T-cell (primary cell): ENCODE measurements at regions not wholly inside any gene's neighbourhood (a gene's known extent, or its start where the extent isn't known, plus 50 kb on each side); places are given as distances from the start of the nearest gene placed in this dataset.

Experiments used
- ATAC-seq, 4 experiments: fragments of 200-7000 bp in 3 of 4; fragments of 150-1000 bp in 1 of 4; cut with Tn5 transposase; replicated peaks in 1 of 4; 1 replicate in 3 of 4; 2 replicates in 1 of 4; pipeline ENCODE4 v1.10.0; 2021; ENCODE audit warnings: moderate library complexity in 3 of 4, mild to moderate bottlenecking in 2 of 4, moderate number of reproducible peaks in 1 of 4
- CTCF ChIA-PET, 2 donors: fragments of 300-600 bp; sonication (Branson Sonifier 250); formaldehyde crosslinking; loops; one replicate each; lab custom pipeline; 2022; ENCODE audit warnings: antibody characterized with exemption in 2 of 2; lab: Charles Lee
- POLR2A ChIA-PET, 2 donors: fragments of 300-600 bp; sonication (Branson Sonifier 250); formaldehyde crosslinking; loops; one replicate each; lab custom pipeline; 2022; ENCODE audit warnings: antibody characterized with exemption in 2 of 2; lab: Charles Lee
- DNase-seq, 35 experiments: peaks; one replicate each; pipeline versions ENCODE4 v3.0.0 to v3.0.0-alpha.2; 2013 to 2023
- H3K27ac ChIP-seq: one replicate; pipeline ENCODE4 v1.5.1; 2013; ENCODE audit warnings: low read length
- H3K27me3 ChIP-seq, 2 experiments: replicated peaks in 1 of 2; 1 replicate in 1 of 2; 2 replicates in 1 of 2; pipeline versions ENCODE4 v1.6.1 to v1.7.0; 2013; ENCODE audit warnings: low read length in 1 of 2, mixed read lengths in 1 of 2; ENCODE audit not compliant: control insufficient read depth in 2 of 2, insufficient read depth in 2 of 2; ENCODE audit errors: extremely low read depth in 1 of 2
- H3K36me3 ChIP-seq, 2 donors: 1 replicate in 1 of 2; 2 replicates in 1 of 2; pipeline versions ENCODE4 v1.6.1 to v1.7.0; 2013; ENCODE audit warnings: low read length in 1 of 2; ENCODE audit not compliant: control insufficient read depth in 2 of 2, insufficient read depth in 1 of 2; ENCODE audit errors: extremely low read depth in 1 of 2
- H3K4me1 ChIP-seq, 2 experiments: 1 replicate in 1 of 2; 2 replicates in 1 of 2; pipeline versions ENCODE4 v1.6.1 to v1.7.0; 2013; ENCODE audit warnings: low read length in 2 of 2, mixed read lengths in 1 of 2; ENCODE audit not compliant: insufficient read depth in 2 of 2, control insufficient read depth in 1 of 2; ENCODE audit errors: extremely low read depth in 1 of 2
- H3K4me3 ChIP-seq, 2 donors: 1 replicate in 1 of 2; 2 replicates in 1 of 2; pipeline versions ENCODE4 v1.5.1 to v1.7.0; 2013; ENCODE audit warnings: mild to moderate bottlenecking in 2 of 2, low read length in 1 of 2, moderate library complexity in 1 of 2; ENCODE audit not compliant: control insufficient read depth in 1 of 2; ENCODE audit errors: extremely low read depth in 1 of 2
- H3K9me3 ChIP-seq: 2 replicates; pipeline ENCODE4 v1.7.0; 2013
- H3K27ac Mint-ChIP-seq, 2 donors: one replicate each; pipeline ENCODE4 v1.8.0; 2020 to 2021; ENCODE audit warnings: mild to moderate bottlenecking in 2 of 2, mixed read lengths in 2 of 2
- H3K27me3 Mint-ChIP-seq, 2 donors: one replicate each; pipeline ENCODE4 v1.8.0; 2021 to 2022; ENCODE audit warnings: mixed read lengths in 2 of 2
- H3K36me3 Mint-ChIP-seq: one replicate; pipeline ENCODE4 v1.8.0; 2021; ENCODE audit warnings: mixed read lengths
- H3K4me1 Mint-ChIP-seq, 3 donors: one replicate each; pipeline ENCODE4 v1.8.0; 2020 to 2022; ENCODE audit warnings: mixed read lengths in 3 of 3, mild to moderate bottlenecking in 1 of 3
- H3K4me3 Mint-ChIP-seq, 3 donors: one replicate each; pipeline ENCODE4 v1.8.0; 2020 to 2022; ENCODE audit warnings: mild to moderate bottlenecking in 3 of 3, mixed read lengths in 3 of 3, moderate library complexity in 3 of 3
- H3K9me3 Mint-ChIP-seq, 3 donors: one replicate each; pipeline ENCODE4 v1.8.0; 2020 to 2022; ENCODE audit warnings: mixed read lengths in 3 of 3
- WGBS: methylation state at CpG from one replicate; pipeline ENCODE4 v1.1.5; 2013; ENCODE audit warnings: missing lambda C conversion rate; ENCODE audit not compliant: insufficient coverage; 5-methylcytosine and 5-hydroxymethylcytosine counted together

DNA sequence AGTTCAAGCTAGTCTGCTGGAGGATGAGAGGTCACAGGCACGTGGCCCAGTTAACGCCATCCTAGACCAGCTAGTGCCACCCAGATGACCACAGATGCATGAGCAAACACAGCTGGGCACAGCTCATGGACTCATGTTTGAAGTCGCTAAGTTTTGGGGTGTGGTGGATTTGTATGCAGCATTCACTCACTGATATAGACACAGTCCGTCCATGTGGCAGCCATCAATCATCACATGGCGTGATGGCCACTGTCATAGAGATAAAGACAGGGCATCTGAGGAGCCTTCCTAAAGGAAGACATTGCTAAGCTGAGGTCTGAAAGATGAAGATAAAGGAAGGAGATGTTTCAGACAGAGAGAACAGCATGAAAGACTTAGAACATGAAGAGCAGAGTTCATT is 154.4 kb upstream of the JAG1 start:
- Mint-ChIP-seq H3K27ac (no peak overlapping the region), H3K9me3 (peaks cover 0 to 8% (median 0%) of the 10 kb centered on the region in 3 donors), H3K4me1 (no peaks in the 10 kb centered on the region), H3K36me3 (no peaks in the 10 kb centered on the region), H3K27me3 (no peaks in the 10 kb centered on the region), H3K4me3 (no peak overlapping the region)
- H3K9me3 ChIP-seq, result no peaks in the 10 kb centered on the region
- no peaks in the 10 kb centered on the region for H3K36me3 ChIP-seq
- ChIA-PET POLR2A (no interaction called here), CTCF (no interaction called here)
- ATAC-seq (no peak), DNase-seq (no peak)
- H3K4me3 ChIP-seq, result no peak overlapping the region
- H3K4me1 ChIP-seq, result no peaks in the 10 kb centered on the region
- H3K27ac ChIP-seq, result no peak overlapping the region
- H3K27me3 ChIP-seq, result no peaks in the 10 kb centered on the region
- 83% methylated on average over 4 of the region's 5 CpGs for WGBS

DNA sequence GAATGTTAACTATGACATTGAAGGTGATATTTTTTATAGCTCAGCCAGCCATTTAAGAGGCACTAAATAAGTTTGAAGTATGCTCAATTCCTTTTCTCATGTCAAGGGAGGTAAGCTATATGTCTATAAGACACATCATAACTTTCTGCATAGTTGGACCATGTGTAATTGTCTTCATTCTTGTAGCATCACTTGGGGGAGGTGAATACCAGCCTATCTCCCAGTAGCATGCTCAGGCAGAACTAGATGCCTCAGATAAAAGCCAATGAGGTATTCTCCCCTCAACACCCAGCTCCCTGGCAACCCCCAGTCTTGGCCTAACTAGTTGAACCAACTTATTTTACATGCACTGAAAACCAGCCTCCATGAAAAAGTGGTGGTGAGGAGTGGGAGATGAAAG is 158.3 kb upstream of the JAG1 start:
- H3K27ac Mint-ChIP-seq, result no peak overlapping the region
- peaks cover 0 to 3% of the 10 kb centered on the region in 2 donors for H3K27me3 Mint-ChIP-seq
- ATAC-seq (no peak), DNase-seq (no peak)
- H3K4me1 Mint-ChIP-seq, result no peaks in the 10 kb centered on the region
- H3K27me3 ChIP-seq, result no peaks in the 10 kb centered on the region
- no peak overlapping the region for H3K4me3 ChIP-seq
- no peak overlapping the region for H3K4me3 Mint-ChIP-seq
- H3K9me3 ChIP-seq, result no peaks in the 10 kb centered on the region
- H3K27ac ChIP-seq, result no peak overlapping the region
- CTCF ChIA-PET, result no interaction called here
- H3K9me3 Mint-ChIP-seq, result peaks cover 0 to 11% (median 0%) of the 10 kb centered on the region in 3 donors
- H3K36me3 ChIP-seq, result no peaks in the 10 kb centered on the region
- H3K4me1 ChIP-seq, result no peaks in the 10 kb centered on the region
- no peaks in the 10 kb centered on the region for H3K36me3 Mint-ChIP-seq
- POLR2A ChIA-PET, result no interaction called here

DNA sequence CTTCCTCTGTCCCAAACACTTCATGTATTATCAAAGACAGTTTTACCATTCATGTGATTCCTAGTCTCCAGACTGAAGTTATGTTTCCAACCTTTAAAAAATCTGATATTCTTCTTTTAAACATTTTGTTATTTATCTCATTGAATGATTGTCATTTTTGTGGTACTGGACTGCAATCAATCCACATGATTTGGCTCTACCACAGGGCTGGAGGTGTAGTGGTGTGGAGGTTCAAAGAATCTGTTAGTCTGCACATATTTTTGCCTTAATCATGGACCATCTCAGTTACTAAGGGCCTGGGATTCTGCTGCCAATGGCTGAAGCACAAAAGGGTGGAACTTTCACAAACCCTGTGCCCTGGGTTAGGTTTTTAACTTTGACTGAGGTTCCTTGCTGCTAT is 164.1 kb upstream of the JAG1 start:
- Mint-ChIP-seq H3K4me3 (no peak overlapping the region), H3K27ac (no peak overlapping the region), H3K4me1 (no peaks in the 10 kb centered on the region), H3K9me3 (peaks cover 3 to 13% (median 12%) of the 10 kb centered on the region in 3 donors), H3K36me3 (no peaks in the 10 kb centered on the region), H3K27me3 (peaks cover 0 to 3% of the 10 kb centered on the region in 2 donors)
- Histone ChIP-seq H3K36me3 (no peaks in the 10 kb centered on the region), H3K27ac (no peak overlapping the region), H3K27me3 (no peaks in the 10 kb centered on the region), H3K4me1 (no peaks in the 10 kb centered on the region), H3K9me3 (no peaks in the 10 kb centered on the region), H3K4me3 (no peak overlapping the region)
- CTCF ChIA-PET, result no interaction called here
- DNase-seq (no peak), ATAC-seq (no peak)
- POLR2A ChIA-PET, result no interaction called here

DNA sequence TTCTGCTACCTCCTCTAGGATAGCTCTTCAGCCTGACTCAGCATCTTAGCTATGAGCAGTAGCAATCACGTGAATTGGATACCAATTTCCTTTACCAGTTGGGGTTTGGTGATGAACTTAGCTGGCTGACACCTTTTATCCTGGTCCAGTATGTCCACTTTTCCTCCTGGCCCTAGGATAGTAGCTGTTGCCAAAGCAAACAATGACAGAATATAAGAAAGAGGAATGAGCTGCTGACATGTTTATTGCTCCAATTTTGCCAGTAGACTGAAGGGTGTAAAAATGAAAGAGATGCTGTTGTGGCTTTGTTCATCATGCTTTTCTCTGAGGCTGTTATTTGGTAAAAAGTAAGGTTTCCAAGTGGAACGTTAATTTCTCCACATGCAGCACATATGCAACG is 168.3 kb upstream of the JAG1 start:
- H3K4me3 Mint-ChIP-seq, result no peak overlapping the region
- no peak overlapping the region for H3K27ac Mint-ChIP-seq
- peaks cover 6 to 12% (median 9%) of the 10 kb centered on the region in 3 donors for H3K9me3 Mint-ChIP-seq
- ChIA-PET POLR2A (no interaction called here), CTCF (interaction anchor here in 1 of 2 donors (0.6 kb wide), 1 partner anchor 12 kb away, joined by 7 read pairs; no protein-coding TSS in a partner anchor)
- H3K4me1 Mint-ChIP-seq, result no peaks in the 10 kb centered on the region
- no peak for ATAC-seq
- H3K27me3 Mint-ChIP-seq, result no peaks in the 10 kb centered on the region
- Histone ChIP-seq H3K27me3 (no peaks in the 10 kb centered on the region), H3K36me3 (no peaks in the 10 kb centered on the region), H3K4me1 (no peaks in the 10 kb centered on the region), H3K27ac (no peak overlapping the region), H3K4me3 (no peak overlapping the region), H3K9me3 (no peaks in the 10 kb centered on the region)
- no peaks in the 10 kb centered on the region for H3K36me3 Mint-ChIP-seq
- DNase-seq, result no peak
- WGBS, result no CpG with 5 or more reads among the region's 3 CpGs

DNA sequence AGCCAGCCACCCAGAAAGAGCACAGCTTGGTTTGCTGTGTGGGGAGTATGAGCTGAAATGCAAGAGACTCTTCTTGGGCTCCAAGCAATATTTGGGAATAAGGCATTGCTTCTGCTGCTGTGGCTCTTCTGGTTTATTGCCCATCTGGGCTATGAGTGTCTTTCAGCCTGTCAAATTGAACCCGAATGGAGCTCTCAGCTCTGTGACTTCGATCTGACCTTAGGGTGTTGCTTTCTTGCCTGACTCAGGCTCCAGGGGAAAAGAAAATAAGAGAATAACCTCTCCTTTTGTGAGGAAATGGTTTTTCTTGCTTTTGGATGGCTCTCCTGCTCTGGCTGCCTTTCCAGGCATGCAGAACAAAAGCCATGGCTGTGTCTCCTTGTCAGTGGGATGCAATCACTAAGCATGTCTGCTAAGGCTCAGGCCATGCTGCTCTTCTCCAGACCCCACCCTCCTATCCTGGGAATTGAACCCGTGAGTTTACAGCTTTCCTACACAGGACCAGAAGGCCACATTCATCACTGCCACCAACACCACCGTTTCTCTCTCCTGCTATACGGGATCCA is 169.4 kb upstream of the JAG1 start:
- no peak overlapping the region for H3K27ac Mint-ChIP-seq
- Histone ChIP-seq H3K36me3 (no peaks in the 10 kb centered on the region), H3K9me3 (no peaks in the 10 kb centered on the region), H3K27me3 (no peaks in the 10 kb centered on the region), H3K27ac (no peak overlapping the region), H3K4me1 (no peaks in the 10 kb centered on the region), H3K4me3 (no peak overlapping the region)
- ATAC-seq (no peak), DNase-seq (no peak)
- no peaks in the 10 kb centered on the region for H3K36me3 Mint-ChIP-seq
- ChIA-PET POLR2A (no interaction called here), CTCF (no interaction called here)
- peaks cover 6 to 12% (median 10%) of the 10 kb centered on the region in 3 donors for H3K9me3 Mint-ChIP-seq
- H3K4me1 Mint-ChIP-seq, result no peaks in the 10 kb centered on the region
- H3K27me3 Mint-ChIP-seq, result no peaks in the 10 kb centered on the region
- H3K4me3 Mint-ChIP-seq, result no peak overlapping the region
- WGBS, result 84% methylated on average over 5 of the region's 5 CpGs

DNA sequence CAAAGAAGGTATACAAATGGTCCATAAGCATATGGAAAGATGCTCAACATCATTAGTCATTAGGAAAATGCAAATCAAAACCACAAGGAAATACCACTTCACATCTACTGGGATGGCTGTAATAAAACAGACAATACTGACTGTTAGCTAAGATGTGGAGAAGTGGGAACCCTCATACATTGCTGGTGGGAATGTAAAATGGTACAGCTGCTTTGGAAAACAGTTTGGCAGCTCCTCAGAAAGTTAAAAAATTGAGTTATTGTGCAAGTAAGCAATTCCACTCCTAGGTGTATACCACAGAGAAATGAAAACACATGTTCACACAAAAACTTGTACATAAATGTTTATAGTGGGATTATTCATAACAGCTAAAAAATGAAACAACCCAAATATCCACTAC is 173.0 kb upstream of the JAG1 start:
- Histone ChIP-seq H3K27ac (no peak overlapping the region), H3K36me3 (no peaks in the 10 kb centered on the region), H3K4me1 (no peaks in the 10 kb centered on the region), H3K9me3 (no peaks in the 10 kb centered on the region), H3K27me3 (no peaks in the 10 kb centered on the region), H3K4me3 (no peak overlapping the region)
- H3K9me3 Mint-ChIP-seq, result peaks cover 4 to 11% (median 5%) of the 10 kb centered on the region in 3 donors
- no peak overlapping the region for H3K27ac Mint-ChIP-seq
- CTCF ChIA-PET, result no interaction called here
- POLR2A ChIA-PET, result no interaction called here
- no peaks in the 10 kb centered on the region for H3K4me1 Mint-ChIP-seq
- H3K4me3 Mint-ChIP-seq, result no peak overlapping the region
- no peaks in the 10 kb centered on the region for H3K36me3 Mint-ChIP-seq
- no peaks in the 10 kb centered on the region for H3K27me3 Mint-ChIP-seq
- no peak for ATAC-seq
- DNase-seq, result no peak

DNA sequence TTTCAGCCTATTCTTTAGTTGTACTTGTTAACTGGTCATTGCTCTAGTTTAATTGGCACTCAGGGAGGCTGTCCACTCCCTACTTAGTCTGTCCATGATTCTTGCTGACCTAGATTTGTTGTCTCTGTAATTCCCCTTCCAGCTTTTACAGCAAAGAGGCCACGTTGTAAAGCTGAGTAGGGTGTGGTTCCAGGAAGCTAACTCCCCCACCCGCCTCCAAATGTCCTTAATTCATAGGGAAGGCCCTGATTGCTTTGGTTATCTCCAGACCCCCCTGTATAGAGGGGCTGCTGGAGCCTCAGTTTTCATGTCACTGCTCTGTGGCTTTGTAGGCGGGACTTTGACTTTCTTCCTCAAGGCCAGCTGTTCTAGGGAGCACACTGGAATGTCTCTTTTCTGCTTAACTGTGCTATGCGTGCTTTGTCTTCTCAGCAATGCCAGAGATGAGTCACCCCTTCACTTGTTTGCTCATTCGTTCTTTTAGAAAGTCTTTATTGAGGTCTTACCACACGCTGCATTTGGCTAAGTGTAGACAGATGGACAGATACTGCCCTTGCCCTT is 175.1 kb upstream of the JAG1 start:
- CTCF ChIA-PET, result no interaction called here
- no peaks in the 10 kb centered on the region for H3K36me3 ChIP-seq
- DNase-seq (no peak), ATAC-seq (no peak)
- no peak overlapping the region for H3K4me3 ChIP-seq
- no peaks in the 10 kb centered on the region for H3K9me3 ChIP-seq
- H3K27me3 ChIP-seq, result no peaks in the 10 kb centered on the region
- Mint-ChIP-seq H3K4me1 (no peaks in the 10 kb centered on the region), H3K9me3 (peaks cover 0 to 15% (median 2%) of the 10 kb centered on the region in 3 donors), H3K27me3 (peaks cover 2 to 5% of the 10 kb centered on the region in 2 donors), H3K4me3 (no peak overlapping the region), H3K36me3 (no peaks in the 10 kb centered on the region), H3K27ac (no peak overlapping the region)
- 65% methylated on average over 2 of the region's 6 CpGs for WGBS
- POLR2A ChIA-PET, result no interaction called here
- H3K4me1 ChIP-seq, result no peaks in the 10 kb centered on the region
- H3K27ac ChIP-seq, result no peak overlapping the region
